ENCODE measurements at regions not wholly inside any gene's neighbourhood (a gene's known extent, or its start where the extent isn't known, plus 50 kb on each side); places are given as distances from the start of the nearest gene placed in this dataset.
A peak's percentile ranks its signal among the peaks of the same experiment; 100 is the strongest.

DNA sequence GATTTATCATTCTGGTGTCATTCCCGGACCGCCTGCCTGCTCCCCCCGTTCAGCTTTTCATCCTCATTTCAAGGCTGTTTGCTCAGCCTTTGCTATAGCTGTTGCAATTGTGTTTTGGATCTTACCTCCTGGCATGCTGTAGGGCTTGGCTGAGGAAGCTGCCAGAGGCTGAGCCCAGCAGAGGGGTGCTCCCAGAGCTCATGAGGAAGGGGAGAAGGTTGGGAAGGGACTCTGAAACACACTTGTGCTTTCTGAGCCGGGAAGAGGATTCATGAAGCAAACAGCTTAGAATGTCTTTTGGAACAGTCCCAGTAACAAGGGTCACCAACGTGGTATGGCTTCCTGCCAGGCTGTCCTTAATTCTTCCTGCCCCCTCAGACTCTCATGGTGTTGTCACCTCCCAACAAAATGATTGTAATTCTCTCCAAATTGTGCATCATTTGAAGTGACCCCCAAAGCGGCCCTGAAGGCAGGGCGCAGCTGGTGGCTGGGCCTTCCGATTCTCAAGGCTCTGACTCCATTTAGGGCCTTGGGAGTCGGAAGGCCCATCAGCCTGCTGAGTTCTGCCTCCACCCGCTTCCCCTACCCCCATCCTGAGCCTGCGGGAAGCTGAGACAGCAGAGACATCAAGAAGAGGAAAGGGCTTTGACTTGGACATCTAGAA, 111.9 kb upstream of the ARHGAP5 start:
- Histone ChIP-seq H3K27ac (replicated peaks) (no peak overlapping the region), H3K27me3 (ENCODE audit: low read depth) (no peaks in the 10 kb centered on the region), H3K36me3 (no peaks in the 10 kb centered on the region), H3K4me3 (no peak overlapping the region), H3K9me3 (replicated peaks) (peaks cover 2% of the 10 kb centered on the region), H3K4me1 (peaks cover 35% of the 10 kb centered on the region)
- DNase-seq = no peak
- intact Hi-C loops (cut with micrococcal nuclease) = no loop called here
- TF ChIP-seq, protein P1, sequence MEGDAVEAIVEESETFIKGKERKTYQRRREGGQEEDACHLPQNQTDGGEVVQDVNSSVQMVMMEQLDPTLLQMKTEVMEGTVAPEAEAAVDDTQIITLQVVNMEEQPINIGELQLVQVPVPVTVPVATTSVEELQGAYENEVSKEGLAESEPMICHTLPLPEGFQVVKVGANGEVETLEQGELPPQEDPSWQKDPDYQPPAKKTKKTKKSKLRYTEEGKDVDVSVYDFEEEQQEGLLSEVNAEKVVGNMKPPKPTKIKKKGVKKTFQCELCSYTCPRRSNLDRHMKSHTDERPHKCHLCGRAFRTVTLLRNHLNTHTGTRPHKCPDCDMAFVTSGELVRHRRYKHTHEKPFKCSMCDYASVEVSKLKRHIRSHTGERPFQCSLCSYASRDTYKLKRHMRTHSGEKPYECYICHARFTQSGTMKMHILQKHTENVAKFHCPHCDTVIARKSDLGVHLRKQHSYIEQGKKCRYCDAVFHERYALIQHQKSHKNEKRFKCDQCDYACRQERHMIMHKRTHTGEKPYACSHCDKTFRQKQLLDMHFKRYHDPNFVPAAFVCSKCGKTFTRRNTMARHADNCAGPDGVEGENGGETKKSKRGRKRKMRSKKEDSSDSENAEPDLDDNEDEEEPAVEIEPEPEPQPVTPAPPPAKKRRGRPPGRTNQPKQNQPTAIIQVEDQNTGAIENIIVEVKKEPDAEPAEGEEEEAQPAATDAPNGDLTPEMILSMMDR (IDR thresholded peaks at IDR 0.05; ENCODE audit: borderline replicate concordance) = no peak

DNA sequence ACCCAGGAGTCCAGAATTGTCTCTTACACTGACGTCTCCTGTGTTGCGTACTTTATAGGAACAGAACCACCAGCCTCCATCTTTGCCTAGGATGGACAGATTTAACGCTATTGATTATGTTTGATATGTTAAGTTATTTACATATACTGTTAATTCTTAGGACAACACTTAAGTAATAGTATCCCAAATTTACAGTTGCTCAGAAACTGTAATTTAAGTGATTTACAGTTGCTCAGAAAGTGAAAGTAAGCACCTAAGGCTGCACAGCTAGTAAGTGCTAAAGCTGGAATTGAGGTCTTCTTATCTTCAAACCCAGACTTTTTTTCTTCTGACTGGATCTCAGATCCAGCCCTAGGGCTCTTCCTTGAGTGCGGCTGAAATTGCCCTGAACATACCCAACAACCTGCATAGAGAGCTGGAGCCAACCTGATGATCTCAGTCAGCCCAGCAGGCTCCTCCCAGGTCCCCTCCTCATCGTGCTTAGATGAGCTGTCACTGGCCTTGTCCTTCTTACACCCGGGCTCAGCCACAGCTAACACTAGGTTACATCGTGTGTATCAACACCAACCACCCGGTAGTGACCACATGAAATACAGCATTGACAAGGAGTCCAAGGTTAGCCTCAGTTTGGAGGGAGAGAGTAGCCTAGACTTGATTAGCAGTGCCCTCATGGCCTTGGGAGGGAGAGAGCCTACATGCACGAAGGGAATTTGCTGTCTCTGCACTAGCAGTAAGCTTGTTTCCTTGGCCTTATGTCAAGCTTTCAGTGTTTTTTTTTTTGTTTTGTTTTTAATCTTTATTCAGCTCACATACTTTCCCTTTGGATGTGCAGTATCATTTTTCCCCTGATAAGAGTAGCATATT, 111.1 kb upstream of the ARHGAP5 start:
- Histone ChIP-seq H3K4me1 (peaks cover 35% of the 10 kb centered on the region), H3K4me3 (no peak overlapping the region), H3K27me3 (ENCODE audit: low read depth) (no peaks in the 10 kb centered on the region), H3K36me3 (no peaks in the 10 kb centered on the region), H3K27ac (replicated peaks) (no peak overlapping the region), H3K9me3 (replicated peaks) (peaks cover 10% of the 10 kb centered on the region)
- intact Hi-C loops (cut with micrococcal nuclease) = no loop called here
- DNase-seq = no peak
- TF ChIP-seq, protein P1 (IDR thresholded peaks at IDR 0.05; ENCODE audit: borderline replicate concordance) = no peak

DNA sequence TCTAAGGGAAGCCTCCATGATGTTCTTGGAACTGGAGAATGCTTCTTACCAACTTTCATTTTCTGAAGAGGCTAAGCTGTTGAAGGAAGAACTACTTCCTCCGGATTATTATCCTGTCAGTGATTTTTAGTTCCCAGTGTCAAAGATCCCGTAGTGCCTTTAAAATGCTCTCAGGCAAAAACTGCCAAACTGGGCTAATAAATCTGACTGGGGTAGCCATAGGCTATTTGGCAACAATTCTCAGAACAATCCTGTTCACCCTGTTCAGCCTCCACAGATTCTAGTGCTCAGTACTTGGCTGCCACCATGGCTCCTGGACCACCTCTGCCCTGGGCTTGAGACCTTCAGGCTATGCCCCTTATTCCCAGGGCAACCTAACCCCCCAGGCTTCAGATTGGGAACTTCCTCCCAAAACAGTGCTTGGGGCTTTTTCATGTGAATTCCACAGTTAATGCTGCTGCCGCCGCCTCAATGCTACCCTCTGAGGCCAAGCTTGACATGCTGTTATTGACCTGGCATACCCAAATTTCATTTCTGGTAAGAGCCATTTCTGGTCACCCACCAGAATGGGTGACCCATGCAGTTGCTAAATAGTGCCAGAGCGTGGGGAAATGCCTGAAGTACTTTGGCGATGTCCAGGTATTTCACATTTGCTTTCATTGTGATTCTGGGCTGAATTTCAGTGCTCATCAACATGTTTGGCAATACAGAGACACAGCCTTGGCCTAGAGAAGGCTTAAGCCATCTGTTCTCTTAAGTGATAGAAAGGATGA, 110.0 kb upstream of the ARHGAP5 start:
- Histone ChIP-seq H3K4me1 (peaks cover 35% of the 10 kb centered on the region), H3K36me3 (no peaks in the 10 kb centered on the region), H3K27ac (replicated peaks) (no peak overlapping the region), H3K27me3 (ENCODE audit: low read depth) (no peaks in the 10 kb centered on the region), H3K4me3 (no peak overlapping the region), H3K9me3 (replicated peaks) (peaks cover 12% of the 10 kb centered on the region)
- intact Hi-C loops (cut with micrococcal nuclease) = no loop called here
- DNase-seq = no peak
- TF ChIP-seq, protein P1 (IDR thresholded peaks at IDR 0.05; ENCODE audit: borderline replicate concordance) = no peak

DNA sequence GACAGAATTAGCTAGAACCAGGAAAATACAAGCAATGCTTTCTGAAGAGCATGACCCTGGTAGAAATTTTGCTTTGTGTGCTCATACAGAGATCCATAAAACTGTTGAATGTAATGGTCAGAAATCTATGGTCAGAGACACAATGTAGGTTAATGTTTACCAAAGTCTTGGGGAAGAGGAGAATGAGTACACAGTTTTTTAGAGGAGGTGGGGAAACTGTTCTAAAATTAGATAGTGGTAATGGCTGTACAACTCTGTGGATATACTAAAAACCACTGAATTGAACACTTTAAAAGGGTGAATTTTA, 109.5 kb upstream of the ARHGAP5 start:
- H3K4me3 ChIP-seq = no peak overlapping the region
- peaks cover 12% of the 10 kb centered on the region for H3K9me3 ChIP-seq (replicated peaks)
- intact Hi-C loops (cut with micrococcal nuclease) = no loop called here
- no peak for DNase-seq
- H3K36me3 ChIP-seq = no peaks in the 10 kb centered on the region
- no peaks in the 10 kb centered on the region for H3K27me3 ChIP-seq (ENCODE audit: low read depth)
- TF ChIP-seq, protein P1 (IDR thresholded peaks at IDR 0.05; ENCODE audit: borderline replicate concordance) = no peak
- no peak overlapping the region for H3K27ac ChIP-seq (replicated peaks)
- H3K4me1 ChIP-seq = peaks cover 35% of the 10 kb centered on the region

DNA sequence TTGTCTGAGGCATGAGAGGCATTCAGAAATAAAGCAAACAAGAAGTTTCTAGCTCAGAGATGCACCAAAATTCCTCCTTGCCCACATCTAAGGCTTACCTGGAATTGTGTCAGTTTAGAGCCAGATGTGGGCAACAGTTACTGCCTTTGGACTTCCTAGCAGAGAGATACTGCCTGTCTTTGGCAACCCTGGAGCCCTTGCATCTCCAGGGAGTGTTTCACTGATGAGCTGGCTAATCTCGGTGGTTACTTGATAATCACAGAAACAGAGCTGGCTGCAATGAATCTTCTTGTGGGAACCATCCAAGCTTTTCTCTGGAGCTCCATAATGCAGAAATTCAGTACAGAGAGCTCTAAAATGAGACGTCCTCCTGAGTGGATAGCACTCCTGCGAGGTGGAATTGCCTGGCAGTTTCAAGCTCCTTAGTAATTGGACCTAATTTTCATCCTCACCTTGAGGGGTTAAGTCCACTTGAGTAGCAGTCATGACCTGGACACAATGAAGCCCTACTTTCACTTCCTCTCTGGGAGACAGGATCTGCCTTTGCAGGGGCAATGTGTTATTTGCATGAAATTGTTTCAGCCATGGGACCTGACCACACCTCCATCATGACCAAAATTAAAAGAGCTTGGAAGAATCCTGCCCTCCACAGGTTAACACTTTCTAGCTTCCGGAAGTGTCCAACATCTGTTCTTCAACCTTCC, 108.8 kb upstream of the ARHGAP5 start:
- Histone ChIP-seq H3K36me3 (no peaks in the 10 kb centered on the region), H3K4me3 (no peak overlapping the region), H3K4me1 (peaks cover 35% of the 10 kb centered on the region), H3K27me3 (ENCODE audit: low read depth) (no peaks in the 10 kb centered on the region), H3K27ac (replicated peaks) (peak overlapping the region; percentile 20), H3K9me3 (replicated peaks) (peaks cover 15% of the 10 kb centered on the region)
- intact Hi-C loops (cut with micrococcal nuclease) = no loop called here
- TF ChIP-seq, protein P1 (IDR thresholded peaks at IDR 0.05; ENCODE audit: borderline replicate concordance) = no peak
- no peak for DNase-seq

Measured in left ventricle myocardium inferior (tissue), 1 donor.